ENCODE measurements at regions not wholly inside any gene's neighbourhood (a gene's known extent, or its start where the extent isn't known, plus 50 kb on each side); places are given as distances from the start of the nearest gene placed in this dataset.

- Histone ChIP-seq H3K4me1 (peaks cover 67% of the 10 kb centered on the region), H3K27me3 (no peaks in the 10 kb centered on the region), H3K36me3 (no peaks in the 10 kb centered on the region), H3K9me3 (no peaks in the 10 kb centered on the region; the same call in 1 of the 2 replicates), H3K4me3 (ENCODE audit: low read depth, low read length) (no peak overlapping the region)
- TF ChIP-seq CTCF (IDR thresholded peaks at IDR 0.05; ENCODE audit: low read depth, low read length): no peak
- DNase-seq: peak; percentile 91
These were observed 342.5 kb downstream of the CYRIA start for GRCh38 chr2:16323126-16323520.

- no peaks in the 10 kb centered on the region for H3K36me3 ChIP-seq
- no peaks in the 10 kb centered on the region; the same call in 1 of the 2 replicates for H3K9me3 ChIP-seq
- peak; percentile 100 for DNase-seq
- no peak for TF ChIP-seq CTCF (IDR thresholded peaks at IDR 0.05; ENCODE audit: low read depth, low read length)
- H3K4me1 ChIP-seq: peaks cover 67% of the 10 kb centered on the region
- no peak overlapping the region for H3K4me3 ChIP-seq (ENCODE audit: low read depth, low read length)
- H3K27me3 ChIP-seq: no peaks in the 10 kb centered on the region
These were observed 343.1 kb downstream of the CYRIA start for GRCh38 chr2:16322308-16323125.

- DNase-seq: peak; percentile 100
- Histone ChIP-seq H3K36me3 (no peaks in the 10 kb centered on the region), H3K4me3 (ENCODE audit: low read depth, low read length) (no peak overlapping the region), H3K9me3 (no peaks in the 10 kb centered on the region; the same call in 1 of the 2 replicates), H3K27me3 (no peaks in the 10 kb centered on the region), H3K4me1 (peaks cover 61% of the 10 kb centered on the region)
- TF ChIP-seq CTCF (IDR thresholded peaks at IDR 0.05; ENCODE audit: low read depth, low read length): no peak
These were observed 343.8 kb downstream of the CYRIA start for GRCh38 chr2:16321872-16322271.

GRCh38 chr2:16321256-16321655 is 344.4 kb downstream of the CYRIA start:
- no peak for TF ChIP-seq CTCF (IDR thresholded peaks at IDR 0.05; ENCODE audit: low read depth, low read length)
- Histone ChIP-seq H3K36me3 (no peaks in the 10 kb centered on the region), H3K4me1 (peaks cover 58% of the 10 kb centered on the region), H3K27me3 (no peaks in the 10 kb centered on the region), H3K9me3 (no peaks in the 10 kb centered on the region; the same call in 1 of the 2 replicates), H3K4me3 (ENCODE audit: low read depth, low read length) (no peak overlapping the region)
- DNase-seq: peak; percentile 100

GRCh38 chr2:16320716-16321115 is 344.9 kb downstream of the CYRIA start:
- Histone ChIP-seq H3K4me3 (ENCODE audit: low read depth, low read length) (no peak overlapping the region), H3K4me1 (peaks cover 59% of the 10 kb centered on the region), H3K9me3 (no peaks in the 10 kb centered on the region; the same call in 1 of the 2 replicates), H3K27me3 (no peaks in the 10 kb centered on the region), H3K36me3 (no peaks in the 10 kb centered on the region)
- no peak for TF ChIP-seq CTCF (IDR thresholded peaks at IDR 0.05; ENCODE audit: low read depth, low read length)
- peak; percentile 100 for DNase-seq

- no peaks in the 10 kb centered on the region for H3K27me3 ChIP-seq
- peak; percentile 100 for DNase-seq
- no peaks in the 10 kb centered on the region for H3K36me3 ChIP-seq
- H3K4me3 ChIP-seq (ENCODE audit: low read depth, low read length): no peak overlapping the region
- TF ChIP-seq CTCF (IDR thresholded peaks at IDR 0.05; ENCODE audit: low read depth, low read length): no peak
- no peaks in the 10 kb centered on the region; the same call in 1 of the 2 replicates for H3K9me3 ChIP-seq
- peaks cover 49% of the 10 kb centered on the region for H3K4me1 ChIP-seq
These were observed 346.0 kb downstream of the CYRIA start for GRCh38 chr2:16319551-16320121.
